Mesenchymal stem cell (in vitro differentiated cells and primary cell): ENCODE measurements at regions not wholly inside any gene's neighbourhood (a gene's known extent, or its start where the extent isn't known, plus 50 kb on each side); places are given as distances from the start of the nearest gene placed in this dataset.

Source experiments
- DNase-seq: peaks from one replicate; pipeline ENCODE4 v3.0.0-alpha.2; 2013
- H2AFZ ChIP-seq: one replicate; pipeline ENCODE4 v1.6.1; 2013; ENCODE audit warnings: low read depth, mild to moderate bottlenecking, control low read depth, inconsistent platforms, low read length, moderate library complexity
- H2AK5ac ChIP-seq: 2 replicates; pipeline ENCODE4 v1.6.1; 2013; ENCODE audit warnings: low read length, moderate library complexity, mild to moderate bottlenecking, inconsistent platforms; ENCODE audit not compliant: severe bottlenecking
- H2BK120ac ChIP-seq: one replicate; pipeline ENCODE4 v1.6.1; 2013; ENCODE audit warnings: low read depth, mild to moderate bottlenecking, inconsistent platforms, low read length, moderate library complexity
- H2BK12ac ChIP-seq, 2 experiments: one replicate each; pipeline ENCODE4 v1.6.1; 2013; ENCODE audit warnings: inconsistent platforms in 2 of 2, low read length in 2 of 2, mild to moderate bottlenecking in 2 of 2, moderate library complexity in 2 of 2, control low read depth in 1 of 2
- H2BK15ac ChIP-seq: one replicate; pipeline ENCODE4 v1.6.1; 2013; ENCODE audit warnings: mild to moderate bottlenecking, low read depth, inconsistent platforms; ENCODE audit not compliant: poor library complexity, severe bottlenecking
- H2BK5ac ChIP-seq: 2 replicates; pipeline ENCODE4 v1.6.1; 2013; ENCODE audit warnings: low read depth, mild to moderate bottlenecking, low read length, control low read depth, inconsistent platforms; ENCODE audit not compliant: poor library complexity, severe bottlenecking
- H3K14ac ChIP-seq, 2 experiments: one replicate each; pipeline ENCODE4 v1.6.1; 2013; ENCODE audit warnings: inconsistent platforms in 2 of 2, low read length in 2 of 2, control low read depth in 1 of 2, mild to moderate bottlenecking in 1 of 2, moderate library complexity in 1 of 2
- H3K18ac ChIP-seq, 2 experiments: one replicate each; pipeline ENCODE4 v1.6.1; 2013; ENCODE audit warnings: inconsistent platforms in 2 of 2, low read length in 2 of 2, control low read depth in 1 of 2, low read depth in 1 of 2, mild to moderate bottlenecking in 1 of 2
- H3K23ac ChIP-seq, 2 experiments: one replicate each; pipeline ENCODE4 v1.6.1; 2013; ENCODE audit warnings: inconsistent platforms in 2 of 2, low read length in 2 of 2, mild to moderate bottlenecking in 2 of 2, moderate library complexity in 2 of 2, control low read depth in 1 of 2
- H3K27ac ChIP-seq: 2 replicates; pipeline ENCODE4 v1.5.1; 2013; ENCODE audit warnings: mild to moderate bottlenecking, moderate library complexity, low read length, control low read depth, inconsistent platforms; ENCODE audit not compliant: poor library complexity, severe bottlenecking
- H3K27me3 ChIP-seq, 2 experiments: 2 replicates each; pipeline versions ENCODE4 v1.6.1 to v1.7.0; 2013; ENCODE audit warnings: low read length in 2 of 2, mild to moderate bottlenecking in 2 of 2, moderate library complexity in 2 of 2, control low read depth in 1 of 2, inconsistent platforms in 1 of 2; ENCODE audit not compliant: control insufficient read depth in 1 of 2, insufficient read depth in 1 of 2
- H3K36me3 ChIP-seq, 2 experiments: 2 replicates each; pipeline versions ENCODE4 v1.6.1 to v1.7.0; 2013; ENCODE audit warnings: low read length in 2 of 2, control low read depth in 1 of 2, inconsistent platforms in 1 of 2, low read depth in 1 of 2, mild to moderate bottlenecking in 1 of 2; ENCODE audit not compliant: insufficient read depth in 2 of 2, control insufficient read depth in 1 of 2
- H3K4ac ChIP-seq, 2 experiments: one replicate each; pipeline ENCODE4 v1.6.1; 2013; ENCODE audit warnings: inconsistent platforms in 2 of 2, low read length in 2 of 2, mild to moderate bottlenecking in 2 of 2, moderate library complexity in 2 of 2, control low read depth in 1 of 2, low read depth in 1 of 2
- H3K4me1 ChIP-seq: 2 replicates; pipeline ENCODE4 v1.6.1; 2013; ENCODE audit warnings: low read depth, low read length, control low read depth; ENCODE audit not compliant: control insufficient read depth, insufficient read depth
- H3K4me2 ChIP-seq: 2 replicates; pipeline ENCODE4 v1.6.1; 2013; ENCODE audit warnings: low read length, mild to moderate bottlenecking, inconsistent platforms; ENCODE audit not compliant: poor library complexity, severe bottlenecking
- H3K4me3 ChIP-seq, 2 experiments: 2 replicates each; pipeline versions ENCODE4 v1.5.1 to v1.7.0; 2013; ENCODE audit warnings: low read length in 2 of 2, mild to moderate bottlenecking in 2 of 2, control low read depth in 1 of 2, low read depth in 1 of 2; ENCODE audit not compliant: insufficient read depth in 1 of 2
- H3K79me1 ChIP-seq: replicated peaks from 2 replicates; pipeline ENCODE4 v1.6.1; 2013; ENCODE audit warnings: mild to moderate bottlenecking, control low read depth, low read length, inconsistent platforms; ENCODE audit not compliant: poor library complexity, severe bottlenecking
- H3K9ac ChIP-seq: 2 replicates; pipeline ENCODE4 v1.7.0; 2013; ENCODE audit warnings: mild to moderate bottlenecking, low read length, moderate library complexity
- H3K9me3 ChIP-seq: 2 replicates; pipeline ENCODE4 v1.7.0; 2013; ENCODE audit warnings: mild to moderate bottlenecking, low read length; ENCODE audit not compliant: control insufficient read depth
- H4K8ac ChIP-seq: one replicate; pipeline ENCODE4 v1.6.1; 2013; ENCODE audit warnings: inconsistent platforms, mild to moderate bottlenecking, low read length, moderate library complexity
- H4K91ac ChIP-seq: one replicate; pipeline ENCODE4 v1.6.1; 2013; ENCODE audit warnings: mild to moderate bottlenecking, low read length, inconsistent platforms
- WGBS: methylation state at CpG from one replicate; pipeline ENCODE4 v1.1.7; 2013; ENCODE audit warnings: mixed read lengths; 5-methylcytosine and 5-hydroxymethylcytosine counted together

DNA sequence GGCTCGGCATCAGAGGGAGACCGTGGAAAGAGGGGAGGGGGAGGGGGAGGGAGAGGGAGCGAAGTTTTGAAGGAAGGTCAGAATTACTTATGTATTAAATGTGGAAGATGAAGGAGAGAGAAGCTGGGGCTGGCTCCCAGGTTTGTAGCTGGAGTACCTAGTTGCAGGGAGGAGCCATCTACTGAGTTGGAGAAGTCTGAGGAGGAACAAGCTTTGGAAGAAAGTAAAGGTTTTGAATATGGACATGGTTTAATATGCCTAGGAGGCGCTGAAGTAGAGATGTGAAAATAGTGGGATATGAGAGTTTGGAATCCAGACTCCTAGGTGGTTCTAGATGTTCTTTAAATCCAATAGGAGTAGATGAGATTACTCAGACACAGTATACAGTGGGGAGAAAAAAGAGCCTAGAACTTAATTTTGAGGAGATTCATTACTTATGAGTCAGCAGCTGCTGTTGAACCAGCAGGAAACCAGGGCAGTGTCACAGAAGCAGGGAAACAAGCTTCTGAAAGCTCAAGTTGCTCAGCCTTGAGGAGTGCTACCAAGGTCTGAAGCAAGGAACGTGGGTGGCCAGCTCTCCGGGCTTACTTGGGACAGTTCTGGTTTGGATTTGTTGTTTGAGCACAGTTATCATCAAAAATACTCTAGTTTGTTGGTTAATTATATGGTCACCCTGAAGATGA lies 149.3 kb downstream of the UTRN start:
- WGBS: 85% methylated on average over 6 of the region's 6 CpGs
- Histone ChIP-seq H3K18ac (no peak overlapping the region), H3K4me3 (no peak overlapping the region), H4K91ac (no peak overlapping the region), H3K4me1 (peaks cover 5% of the 10 kb centered on the region), H2AK5ac (no peak overlapping the region), H3K14ac (no peak overlapping the region), H4K8ac (no peak overlapping the region), H3K9ac (peak overlapping the region; percentile 1), H3K23ac (no peak overlapping the region), H3K36me3 (peaks cover 9 to 61% of the 10 kb centered on the region in 2 experiments), H3K4ac (peak overlapping the region in 1 of 2 experiments; percentile 67), H2BK5ac (no peak overlapping the region), H3K9me3 (no peaks in the 10 kb centered on the region), H2AFZ (no peak overlapping the region), H2BK12ac (no peak overlapping the region), H3K27ac (peak overlapping the region; percentile 33), H3K4me2 (no peak overlapping the region), H2BK120ac (no peak overlapping the region), H2BK15ac (no peak overlapping the region), H3K27me3 (no peaks in the 10 kb centered on the region), H3K79me1 (peaks cover 10% of the 10 kb centered on the region)
- peak; percentile 81 for DNase-seq

GRCh38 chr6:144435602-144436426 lies 150.7 kb downstream of the UTRN start:
- no peak overlapping the region for H3K4me3 ChIP-seq
- H2BK5ac ChIP-seq: no peak overlapping the region
- 98% methylated on average over 5 of the region's 5 CpGs for WGBS
- no peak overlapping the region for H3K23ac ChIP-seq
- H3K36me3 ChIP-seq: peaks cover 13 to 61% of the 10 kb centered on the region in 2 experiments
- no peaks in the 10 kb centered on the region for H3K9me3 ChIP-seq
- DNase-seq: no peak
- H2AK5ac ChIP-seq: no peak overlapping the region
- H2BK15ac ChIP-seq: no peak overlapping the region
- H3K79me1 ChIP-seq: peaks cover 10% of the 10 kb centered on the region
- H2AFZ ChIP-seq: no peak overlapping the region
- no peak overlapping the region for H3K4me2 ChIP-seq
- no peak overlapping the region for H3K18ac ChIP-seq
- H3K4me1 ChIP-seq: peaks cover 5% of the 10 kb centered on the region
- H3K27ac ChIP-seq: no peak overlapping the region
- H2BK120ac ChIP-seq: no peak overlapping the region
- H3K9ac ChIP-seq: no peak overlapping the region
- H3K4ac ChIP-seq: no peak overlapping the region
- no peak overlapping the region for H3K14ac ChIP-seq
- H4K91ac ChIP-seq: no peak overlapping the region
- H3K27me3 ChIP-seq: no peaks in the 10 kb centered on the region
- H2BK12ac ChIP-seq: no peak overlapping the region
- H4K8ac ChIP-seq: no peak overlapping the region

DNA sequence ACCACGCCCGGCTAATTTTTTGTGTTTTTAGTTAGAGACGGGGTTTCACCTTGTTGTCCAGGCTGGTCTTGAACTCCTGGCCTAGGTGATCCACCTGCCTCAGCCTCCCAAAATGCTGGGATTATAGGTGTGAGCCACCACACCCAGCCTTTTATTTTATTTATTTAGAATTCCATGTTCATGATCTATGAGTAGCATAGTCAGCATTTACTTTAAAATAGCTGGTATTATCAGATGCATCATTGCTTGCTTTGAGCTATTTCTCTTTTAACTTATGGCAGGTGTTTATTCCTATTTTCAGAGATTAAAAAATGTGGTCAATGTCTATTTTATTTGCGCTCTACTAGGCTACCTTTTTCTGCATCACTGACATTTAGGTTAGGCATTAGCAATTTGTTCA lies 152.0 kb downstream of the UTRN start:
- Histone ChIP-seq H2BK5ac (no peak overlapping the region), H3K23ac (no peak overlapping the region), H3K27ac (no peak overlapping the region), H2BK120ac (no peak overlapping the region), H3K14ac (no peak overlapping the region), H4K8ac (no peak overlapping the region), H3K18ac (no peak overlapping the region), H3K79me1 (peaks cover 12% of the 10 kb centered on the region), H3K4me1 (peaks cover 5% of the 10 kb centered on the region), H3K36me3 (peaks cover 24 to 62% of the 10 kb centered on the region in 2 experiments), H2BK12ac (no peak overlapping the region), H2BK15ac (no peak overlapping the region), H3K27me3 (no peaks in the 10 kb centered on the region), H3K4me2 (no peak overlapping the region), H3K9ac (no peak overlapping the region), H2AK5ac (no peak overlapping the region), H3K4me3 (no peak overlapping the region), H4K91ac (no peak overlapping the region), H2AFZ (no peak overlapping the region), H3K4ac (no peak overlapping the region), H3K9me3 (peaks cover 9% of the 10 kb centered on the region)
- 100% methylated on average over 4 of the region's 4 CpGs for WGBS
- DNase-seq: no peak

DNA sequence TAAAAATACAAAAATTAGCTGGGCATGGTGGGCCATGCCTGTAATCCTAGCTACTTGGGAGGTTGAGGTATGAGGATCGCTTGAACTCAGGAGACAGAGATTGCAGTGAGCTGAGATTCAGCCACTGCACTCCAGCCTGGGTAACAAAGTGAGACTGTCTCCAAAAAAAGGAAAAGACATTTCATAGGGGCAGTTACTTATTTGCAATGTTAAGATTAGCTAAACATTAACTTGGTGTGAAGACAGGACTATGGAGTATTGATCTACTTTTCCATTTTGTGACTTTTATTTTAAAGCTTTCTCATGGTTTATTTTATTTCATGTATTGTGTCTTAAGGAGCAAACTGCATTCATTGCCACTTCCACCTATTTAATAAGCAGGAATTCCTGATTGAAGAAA lies 153.0 kb downstream of the UTRN start:
- DNase-seq: no peak

More for the DNA sequence above, 153.0 kb downstream of the UTRN start:
- H3K14ac ChIP-seq: no peak overlapping the region
- no peak overlapping the region for H3K4me3 ChIP-seq
- H2BK12ac ChIP-seq: no peak overlapping the region
- H2BK15ac ChIP-seq: no peak overlapping the region
- H3K4me2 ChIP-seq: no peak overlapping the region
- no peak overlapping the region for H2AK5ac ChIP-seq
- H2BK120ac ChIP-seq: no peak overlapping the region
- H4K8ac ChIP-seq: no peak overlapping the region
- H2AFZ ChIP-seq: no peak overlapping the region
- H3K36me3 ChIP-seq: peaks cover 27 to 68% of the 10 kb centered on the region in 2 experiments
- no peak overlapping the region for H3K23ac ChIP-seq
- peaks cover 5% of the 10 kb centered on the region for H3K4me1 ChIP-seq
- H3K9me3 ChIP-seq: peaks cover 9% of the 10 kb centered on the region
- H3K9ac ChIP-seq: no peak overlapping the region
- H3K18ac ChIP-seq: no peak overlapping the region
- H3K27ac ChIP-seq: no peak overlapping the region
- H2BK5ac ChIP-seq: no peak overlapping the region
- no peaks in the 10 kb centered on the region for H3K27me3 ChIP-seq
- H3K4ac ChIP-seq: no peak overlapping the region
- 100% methylated on average over 1 of the region's 1 CpG for WGBS
- H3K79me1 ChIP-seq: peaks cover 11% of the 10 kb centered on the region
- H4K91ac ChIP-seq: no peak overlapping the region
